ENCODE measurements at regions not wholly inside any gene's neighbourhood (a gene's known extent, or its start where the extent isn't known, plus 50 kb on each side); places are given as distances from the start of the nearest gene placed in this dataset.
A peak's percentile ranks its signal among the peaks of the same experiment; 100 is the strongest.
"Not testable (repeated sequence)": the region's sequence is repeated elsewhere in the genome, so short reads cannot be mapped to it uniquely, and the experiment has no call there.

DNA sequence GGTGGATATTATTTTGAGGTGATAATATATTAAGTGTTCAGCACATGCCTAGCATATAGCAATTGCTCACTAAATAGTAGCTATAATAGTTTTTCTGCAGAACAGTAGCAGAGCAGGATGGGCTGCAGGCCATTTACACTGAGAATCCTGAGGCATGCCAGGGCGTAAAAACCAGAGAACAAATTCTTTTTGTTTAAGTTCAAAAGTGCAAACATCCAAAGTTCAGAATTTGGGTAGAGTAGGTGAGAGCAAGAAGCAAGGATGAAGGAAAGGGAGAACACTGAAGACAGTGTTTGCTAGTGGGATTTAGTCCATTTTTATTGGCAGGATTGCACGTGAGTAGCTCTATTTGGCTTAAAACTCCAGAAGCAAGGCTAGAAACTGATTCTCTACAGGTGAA is 72.0 kb upstream of the RHOBTB1 start:
- H3K9ac ChIP-seq (ENCODE audit: low read length), result no peak overlapping the region
- H3K4me3 ChIP-seq (ENCODE audit: low read length), result no peak overlapping the region

GRCh38 chr10:61010863-61011262 is 66.9 kb upstream of the RHOBTB1 start:
- Histone ChIP-seq H3K4me1 (ENCODE audit: control insufficient read depth, insufficient read depth, low read length) (no peaks in the 10 kb centered on the region), H3K27ac (ENCODE audit: low read depth, low read length) (no peak overlapping the region), H3K4me3 (ENCODE audit: low read length) (no peak overlapping the region), H3K27me3 (ENCODE audit: control insufficient read depth, insufficient read depth, low read length) (no peaks in the 10 kb centered on the region), H3K9ac (ENCODE audit: low read length) (no peak overlapping the region), H3K36me3 (ENCODE audit: control insufficient read depth, insufficient read depth, low read length) (no peaks in the 10 kb centered on the region)

More for the DNA sequence above, 72.0 kb upstream of the RHOBTB1 start:
- Histone ChIP-seq H3K4me1 (ENCODE audit: control insufficient read depth, insufficient read depth, low read length) (no peaks in the 10 kb centered on the region), H3K27me3 (ENCODE audit: control insufficient read depth, insufficient read depth, low read length) (no peaks in the 10 kb centered on the region), H3K36me3 (ENCODE audit: control insufficient read depth, insufficient read depth, low read length) (no peaks in the 10 kb centered on the region), H3K27ac (ENCODE audit: low read depth, low read length) (no peak overlapping the region)

GRCh38 chr10:61003069-61003468 is 59.1 kb upstream of the RHOBTB1 start:
- not testable (repeated sequence) for H3K4me1 ChIP-seq (ENCODE audit: control insufficient read depth, insufficient read depth, low read length); H3K27me3 ChIP-seq (ENCODE audit: control insufficient read depth, insufficient read depth, low read length); H3K4me3 ChIP-seq (ENCODE audit: low read length); H3K9ac ChIP-seq (ENCODE audit: low read length); H3K36me3 ChIP-seq (ENCODE audit: control insufficient read depth, insufficient read depth, low read length); H3K27ac ChIP-seq (ENCODE audit: low read depth, low read length)

GRCh38 chr10:61001731-61002122 is 57.7 kb upstream of the RHOBTB1 start:
- Histone ChIP-seq H3K9ac (ENCODE audit: low read length) (no peak overlapping the region), H3K4me3 (ENCODE audit: low read length) (no peak overlapping the region), H3K36me3 (ENCODE audit: control insufficient read depth, insufficient read depth, low read length) (no peaks in the 10 kb centered on the region), H3K27me3 (ENCODE audit: control insufficient read depth, insufficient read depth, low read length) (peaks cover 4% of the 10 kb centered on the region), H3K27ac (ENCODE audit: low read depth, low read length) (no peak overlapping the region), H3K4me1 (ENCODE audit: control insufficient read depth, insufficient read depth, low read length) (no peaks in the 10 kb centered on the region)

DNA sequence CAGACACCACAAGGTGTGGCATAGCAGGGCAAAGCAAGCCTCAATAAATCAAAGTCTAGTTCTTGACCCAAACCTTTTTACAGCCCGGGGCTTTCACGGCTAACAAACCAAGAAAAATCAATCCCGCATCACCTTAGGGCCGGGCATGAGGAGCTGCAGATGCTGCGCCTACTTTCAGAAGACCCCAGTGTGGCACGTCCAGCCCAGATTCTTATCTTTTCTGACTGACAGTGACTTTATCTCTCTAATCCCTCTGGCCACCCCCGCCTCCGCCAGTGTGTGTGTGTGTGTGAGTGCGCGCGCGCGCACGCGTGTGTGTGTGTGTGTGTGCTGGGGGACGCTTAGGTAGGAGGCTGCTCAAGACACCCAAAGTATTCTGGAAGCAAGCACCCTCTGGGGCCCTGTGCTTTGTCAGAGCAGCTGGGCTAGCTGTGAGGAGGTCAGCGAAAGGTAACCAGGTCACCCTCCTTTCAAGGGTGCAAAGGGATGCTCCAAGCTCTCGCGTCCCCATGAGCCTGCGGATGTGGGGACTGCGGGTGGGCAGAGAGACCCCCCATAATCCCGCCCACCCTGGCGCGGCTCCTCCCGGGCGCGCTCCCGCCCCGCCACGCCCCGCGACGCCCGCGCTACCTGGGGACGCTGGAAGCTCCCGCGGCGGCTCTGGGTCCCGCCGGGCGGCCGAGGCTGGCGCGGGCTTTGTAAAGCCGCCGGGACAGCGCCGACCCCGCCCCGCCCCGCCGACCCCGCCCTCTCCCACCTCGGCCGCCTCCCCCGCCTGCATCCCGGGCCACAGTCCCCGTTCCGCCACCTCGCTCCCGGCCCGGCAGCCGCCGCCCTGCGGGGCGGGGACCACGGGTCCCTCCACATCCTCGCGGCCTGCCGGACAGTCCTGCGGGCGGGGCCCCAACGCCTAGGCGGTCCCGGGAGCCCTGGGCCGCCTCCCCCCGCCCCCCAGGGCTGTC is 57.1 kb upstream of the RHOBTB1 start:
- Histone ChIP-seq H3K4me3 (ENCODE audit: low read length) (peak overlapping the region; percentile 63), H3K27ac (ENCODE audit: low read depth, low read length) (no peak overlapping the region), H3K4me1 (ENCODE audit: control insufficient read depth, insufficient read depth, low read length) (no peaks in the 10 kb centered on the region), H3K27me3 (ENCODE audit: control insufficient read depth, insufficient read depth, low read length) (peaks cover 4% of the 10 kb centered on the region), H3K36me3 (ENCODE audit: control insufficient read depth, insufficient read depth, low read length) (no peaks in the 10 kb centered on the region), H3K9ac (ENCODE audit: low read length) (no peak overlapping the region)

DNA sequence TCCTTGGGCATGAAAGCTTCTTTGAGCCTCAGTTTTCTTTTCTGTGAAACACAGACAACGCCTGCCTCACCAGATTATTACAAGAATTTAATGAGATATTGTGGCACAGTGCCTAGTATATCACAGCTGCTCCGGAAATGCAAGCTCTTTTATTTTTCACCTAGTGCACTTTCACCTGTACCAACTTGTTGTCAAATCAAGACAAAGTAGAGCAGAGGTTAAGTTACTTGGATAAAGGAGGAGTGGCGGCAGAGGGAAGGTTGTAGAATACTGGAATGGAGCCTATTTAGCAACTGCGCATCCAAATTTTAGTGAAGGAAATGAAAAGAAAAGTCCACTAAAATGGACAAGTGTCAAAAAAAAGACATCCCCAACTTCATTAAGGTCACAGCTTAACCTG is 54.9 kb upstream of the RHOBTB1 start:
- H3K27ac ChIP-seq (ENCODE audit: low read depth, low read length), result no peak overlapping the region
- H3K36me3 ChIP-seq (ENCODE audit: control insufficient read depth, insufficient read depth, low read length), result no peaks in the 10 kb centered on the region
- H3K9ac ChIP-seq (ENCODE audit: low read length), result no peak overlapping the region
- H3K4me3 ChIP-seq (ENCODE audit: low read length), result no peak overlapping the region
- no peaks in the 10 kb centered on the region for H3K4me1 ChIP-seq (ENCODE audit: control insufficient read depth, insufficient read depth, low read length)
- H3K27me3 ChIP-seq (ENCODE audit: control insufficient read depth, insufficient read depth, low read length), result peaks cover 4% of the 10 kb centered on the region

DNA sequence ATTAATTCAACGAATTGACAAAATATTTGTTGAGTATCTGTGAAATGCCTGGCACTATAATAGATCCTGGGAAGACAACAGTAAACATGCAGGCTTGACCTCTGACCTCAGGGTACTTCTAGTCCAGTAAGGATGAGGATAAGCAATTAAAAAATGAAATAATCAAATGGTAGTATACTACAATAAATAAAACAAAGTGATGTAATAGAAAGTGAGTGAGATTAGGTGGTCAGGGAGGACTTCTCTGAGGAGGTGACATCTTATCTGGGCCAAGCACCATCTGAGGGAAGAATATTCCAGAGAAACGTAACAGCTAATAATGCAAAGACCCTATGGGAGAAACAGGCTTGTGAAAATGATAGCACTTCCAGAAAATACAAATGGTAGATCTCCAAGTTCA is 50.1 kb upstream of the RHOBTB1 start:
- Histone ChIP-seq H3K4me3 (ENCODE audit: low read length) (no peak overlapping the region), H3K4me1 (ENCODE audit: control insufficient read depth, insufficient read depth, low read length) (no peaks in the 10 kb centered on the region), H3K27ac (ENCODE audit: low read depth, low read length) (no peak overlapping the region), H3K36me3 (ENCODE audit: control insufficient read depth, insufficient read depth, low read length) (no peaks in the 10 kb centered on the region), H3K27me3 (ENCODE audit: control insufficient read depth, insufficient read depth, low read length) (no peaks in the 10 kb centered on the region), H3K9ac (ENCODE audit: low read length) (no peak overlapping the region)

All from rectal smooth muscle tissue (tissue), 1 donor.